Smooth muscle cell (in vitro differentiated cells): ENCODE measurements at regions not wholly inside any gene's neighbourhood (a gene's known extent, or its start where the extent isn't known, plus 50 kb on each side); places are given as distances from the start of the nearest gene placed in this dataset.
"Not testable (repeated sequence)": the region's sequence is repeated elsewhere in the genome, so short reads cannot be mapped to it uniquely, and the experiment has no call there.

Source experiments
- DNase-seq: peaks from one replicate; lab custom pipeline; 2025; ENCODE audit not compliant: unreplicated experiment; lab: John Stamatoyannopoulos, UW
- H2AFZ ChIP-seq: fragments of 200-600 bp; sonication (generic); 2 replicates; pipeline ENCODE4 v1.6.0; 2016; ENCODE audit warnings: antibody characterized with exemption, low read depth, mild to moderate bottlenecking
- H3F3A ChIP-seq: fragments of 200-600 bp; sonication (generic); 2 replicates; pipeline ENCODE4 v1.6.0; 2017; ENCODE audit warnings: antibody characterized with exemption, low read depth
- H3K27ac ChIP-seq: fragments of 200-600 bp; sonication (generic); 2 replicates; pipeline ENCODE4 v1.5.1; 2016; ENCODE audit warnings: low read depth, mild to moderate bottlenecking
- H3K27me3 ChIP-seq: fragments of 200-600 bp; sonication (generic); 2 replicates; pipeline ENCODE4 v1.6.1; 2016; ENCODE audit warnings: low read depth, mild to moderate bottlenecking
- H3K36me3 ChIP-seq: fragments of 200-600 bp; sonication (generic); 2 replicates; pipeline ENCODE4 v1.5.1; 2016; ENCODE audit warnings: low read depth
- H3K4me1 ChIP-seq: fragments of 200-600 bp; sonication (generic); 2 replicates; pipeline ENCODE4 v1.5.1; 2016; ENCODE audit warnings: low read depth
- H3K4me2 ChIP-seq: fragments of 200-600 bp; sonication (generic); 2 replicates; pipeline ENCODE4 v1.6.0; 2016; ENCODE audit warnings: mild to moderate bottlenecking
- H3K4me3 ChIP-seq: fragments of 200-600 bp; sonication (generic); 2 replicates; pipeline ENCODE4 v1.5.1; 2016; ENCODE audit warnings: mild to moderate bottlenecking
- H3K79me2 ChIP-seq: fragments of 200-600 bp; sonication (generic); 2 replicates; pipeline ENCODE4 v1.6.0; 2016; ENCODE audit warnings: low read depth, mild to moderate bottlenecking
- H3K9ac ChIP-seq: fragments of 200-600 bp; sonication (generic); 2 replicates; pipeline ENCODE4 v1.6.0; 2016; ENCODE audit warnings: low read depth
- H3K9me3 ChIP-seq: fragments of 200-600 bp; sonication (generic); replicated peaks from 2 replicates; pipeline ENCODE4 v1.5.1; 2016; ENCODE audit warnings: low read depth
- H4K20me1 ChIP-seq: fragments of 200-600 bp; sonication (generic); 2 replicates; pipeline ENCODE4 v1.6.0; 2016; ENCODE audit warnings: low read depth
- CTCF ChIP-seq: fragments of 200-600 bp; sonication (generic); IDR thresholded peaks from 2 replicates; pipeline ENCODE4 v1.5.1; 2017; ENCODE audit warnings: borderline replicate concordance, mild to moderate bottlenecking, antibody characterized with exemption; ENCODE audit not compliant: insufficient read depth, poor library complexity, severe bottlenecking
- WGBS: methylation state at CpG from one replicate; pipeline ENCODE4 v1.1.7; 2016; ENCODE audit warnings: low lambda C conversion rate; 5-methylcytosine and 5-hydroxymethylcytosine counted together

DNA sequence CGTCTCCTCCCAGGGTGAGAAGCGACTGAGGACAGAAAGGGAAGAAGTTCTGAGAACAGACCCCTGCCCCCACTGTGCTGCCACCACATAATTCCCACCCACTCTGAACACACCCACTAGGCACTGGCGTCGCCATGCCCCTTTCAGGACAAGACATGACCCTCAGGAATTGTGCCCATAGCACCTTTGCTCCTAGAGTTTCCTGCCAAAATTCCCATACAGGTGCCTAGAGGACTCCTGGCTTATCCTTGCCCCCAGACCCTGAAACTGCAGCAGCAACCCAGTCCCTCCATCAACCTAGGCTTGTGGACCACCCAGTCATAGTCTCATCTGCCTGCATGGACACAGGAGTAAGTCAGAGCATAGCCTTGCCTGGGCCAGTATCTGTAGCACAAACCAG, 157.7 kb upstream of the ZNF267 start:
- H3K79me2 ChIP-seq = peaks cover 48% of the 10 kb centered on the region
- H3K27me3 ChIP-seq = no peaks in the 10 kb centered on the region
- no peak overlapping the region for H3K4me3 ChIP-seq
- peaks cover 13% of the 10 kb centered on the region for H3K4me1 ChIP-seq
- H3F3A ChIP-seq = no peaks in the 10 kb centered on the region
- 100% methylated on average over 4 of the region's 4 CpGs for WGBS
- H3K9me3 ChIP-seq = no peaks in the 10 kb centered on the region
- peaks cover 57% of the 10 kb centered on the region for H4K20me1 ChIP-seq
- H3K27ac ChIP-seq = no peak overlapping the region
- H2AFZ ChIP-seq = no peak overlapping the region
- no peak for DNase-seq
- no peak overlapping the region for H3K9ac ChIP-seq
- no peaks in the 10 kb centered on the region for H3K36me3 ChIP-seq
- no peak overlapping the region for H3K4me2 ChIP-seq
- no peak for TF ChIP-seq CTCF

DNA sequence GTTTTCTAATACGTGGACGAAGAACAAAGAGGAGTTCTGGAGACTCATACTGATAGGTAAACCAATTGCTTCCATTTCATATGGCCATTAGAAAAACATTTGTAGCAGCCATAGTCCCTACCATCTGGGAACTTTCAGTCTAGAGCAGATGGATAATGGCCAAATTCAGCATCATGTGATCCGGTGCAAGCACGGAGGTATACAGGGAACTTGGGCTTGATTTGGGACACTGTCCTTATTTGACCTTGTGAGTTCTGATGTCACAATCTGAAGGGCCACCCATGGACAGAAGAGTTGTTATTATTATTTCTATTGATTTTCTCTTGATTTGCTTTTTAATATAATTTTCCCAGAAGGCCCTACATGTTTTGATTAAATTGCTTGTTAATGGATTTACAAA, 154.6 kb upstream of the ZNF267 start:
- whole genome bisulfite sequencing = 96% methylated on average over 4 of the region's 4 CpGs
- DNase-seq = no peak
- Histone ChIP-seq H3K79me2 (peaks cover 60% of the 10 kb centered on the region), H3K4me1 (peaks cover 11% of the 10 kb centered on the region), H3K9ac (no peak overlapping the region), H3K27me3 (no peaks in the 10 kb centered on the region), H3K9me3 (no peaks in the 10 kb centered on the region), H3K27ac (no peak overlapping the region), H3K4me3 (no peak overlapping the region), H3K4me2 (no peak overlapping the region), H3K36me3 (peaks cover 3% of the 10 kb centered on the region), H4K20me1 (peaks cover 56% of the 10 kb centered on the region), H3F3A (no peaks in the 10 kb centered on the region), H2AFZ (no peak overlapping the region)
- no peak for TF ChIP-seq CTCF

GRCh38 chr16:31727553-31727952, 146.1 kb upstream of the ZNF267 start:
- no peak overlapping the region for H3K9ac ChIP-seq
- no peak overlapping the region for H3K4me2 ChIP-seq
- H3K9me3 ChIP-seq = peaks cover 10% of the 10 kb centered on the region
- H4K20me1 ChIP-seq = no peaks in the 10 kb centered on the region
- no peak overlapping the region for H3K4me3 ChIP-seq
- H3K36me3 ChIP-seq = peaks cover 49% of the 10 kb centered on the region
- H3K27me3 ChIP-seq = no peaks in the 10 kb centered on the region
- no peak for TF ChIP-seq CTCF
- peaks cover 43% of the 10 kb centered on the region for H3K79me2 ChIP-seq
- no peaks in the 10 kb centered on the region for H3F3A ChIP-seq
- no peak for DNase-seq
- no peak overlapping the region for H2AFZ ChIP-seq
- no peaks in the 10 kb centered on the region for H3K4me1 ChIP-seq
- H3K27ac ChIP-seq = no peak overlapping the region

DNA sequence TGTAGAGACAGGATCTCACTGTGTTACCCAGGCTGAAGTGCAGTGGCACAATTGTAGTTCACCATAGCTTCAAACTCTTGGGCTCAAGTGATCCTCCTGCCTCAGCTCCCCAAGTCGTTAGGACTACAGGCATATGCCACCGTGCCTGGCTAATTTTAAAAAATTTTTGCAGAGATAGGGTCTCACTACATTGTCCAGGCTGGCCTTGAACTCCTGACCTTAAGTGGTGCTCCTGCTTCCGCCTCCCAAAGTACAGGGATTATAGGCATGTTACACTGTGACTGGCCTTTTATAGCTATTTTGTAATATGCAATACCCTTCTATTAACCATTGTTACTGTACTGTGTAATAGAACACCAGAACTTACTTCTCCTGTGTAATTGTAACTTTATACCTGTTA, 139.3 kb upstream of the ZNF267 start:
- no peaks in the 10 kb centered on the region for H3F3A ChIP-seq
- no peak overlapping the region for H3K4me2 ChIP-seq
- H3K27me3 ChIP-seq = no peaks in the 10 kb centered on the region
- H3K9ac ChIP-seq = no peak overlapping the region
- H4K20me1 ChIP-seq = no peaks in the 10 kb centered on the region
- H3K79me2 ChIP-seq = peaks cover 55% of the 10 kb centered on the region
- no peak for TF ChIP-seq CTCF
- no peaks in the 10 kb centered on the region for H3K4me1 ChIP-seq
- 98% methylated on average over 3 of the region's 3 CpGs for WGBS
- DNase-seq = no peak
- H3K27ac ChIP-seq = no peak overlapping the region
- H3K4me3 ChIP-seq = no peak overlapping the region
- no peak overlapping the region for H2AFZ ChIP-seq
- H3K36me3 ChIP-seq = peaks cover 60% of the 10 kb centered on the region
- peaks cover 32% of the 10 kb centered on the region for H3K9me3 ChIP-seq

DNA sequence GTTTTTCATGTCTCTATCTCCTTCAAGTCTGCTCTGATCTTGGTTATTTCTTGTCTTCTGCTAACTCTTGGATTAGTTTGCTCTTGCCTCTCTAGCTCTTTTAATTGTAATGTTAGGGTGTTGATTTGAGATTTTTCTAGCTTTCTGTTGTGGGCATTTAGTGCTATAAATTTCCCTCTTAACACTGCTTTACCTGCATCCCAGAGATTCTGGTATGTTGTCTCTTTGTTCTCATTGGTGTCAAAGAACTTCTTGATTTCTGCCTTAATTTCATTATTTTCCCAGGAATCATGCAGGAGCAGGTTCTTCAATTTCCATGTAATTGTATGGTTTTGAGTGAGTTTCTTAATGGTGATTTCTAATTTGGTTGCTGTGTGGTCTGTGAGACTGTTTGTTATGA, 128.5 kb upstream of the ZNF267 start:
- not testable (repeated sequence) for H3K27ac ChIP-seq, H4K20me1 ChIP-seq, H3K4me3 ChIP-seq, H2AFZ ChIP-seq, H3F3A ChIP-seq, H3K4me1 ChIP-seq, H3K4me2 ChIP-seq, H3K27me3 ChIP-seq, DNase-seq, H3K9ac ChIP-seq
- peaks cover 63% of the 10 kb centered on the region for H3K9me3 ChIP-seq
- H3K36me3 ChIP-seq = peaks cover 51% of the 10 kb centered on the region
- H3K79me2 ChIP-seq = peaks cover 79% of the 10 kb centered on the region
